HFFc6 (cell line): ENCODE measurements at regions not wholly inside any gene's neighbourhood (a gene's known extent, or its start where the extent isn't known, plus 50 kb on each side); places are given as distances from the start of the nearest gene placed in this dataset.

Experiments used
- DNase-seq: peaks from one replicate; pipeline ENCODE4 v3.0.0-alpha.2; 2018
- H3K27ac Mint-ChIP-seq: 2 replicates; pipeline ENCODE4 v1.8.0; 2020; ENCODE audit warnings: mild to moderate bottlenecking, mixed read lengths
- H3K27me3 Mint-ChIP-seq: 2 replicates; pipeline ENCODE4 v1.8.0; 2021; ENCODE audit warnings: mild to moderate bottlenecking, moderate library complexity, mixed read lengths; ENCODE audit not compliant: insufficient read depth
- H3K36me3 Mint-ChIP-seq: 2 replicates; pipeline ENCODE4 v1.8.0; 2021; ENCODE audit warnings: low read depth, mixed read lengths
- H3K4me1 Mint-ChIP-seq: 2 replicates; pipeline ENCODE4 v1.8.0; 2020; ENCODE audit warnings: low read depth, mixed read lengths
- H3K4me3 Mint-ChIP-seq: 2 replicates; pipeline ENCODE4 v1.8.0; 2020; ENCODE audit warnings: mild to moderate bottlenecking, moderate library complexity, mixed read lengths
- H3K9me3 Mint-ChIP-seq: 2 replicates; pipeline ENCODE4 v1.8.0; 2020; ENCODE audit warnings: mild to moderate bottlenecking, mixed read lengths
- CTCF ChIP-seq: fragments of 200-600 bp; sonication (generic); IDR thresholded peaks from 2 replicates; pipeline ENCODE4 v1.5.0; 2021; ENCODE audit warnings: antibody characterized with exemption, mild to moderate bottlenecking

- H3K27ac Mint-ChIP-seq: no peak overlapping the region
These were observed 66.9 kb upstream of the PRDM11 start for GRCh38 chr11:45079567-45079942.

GRCh38 chr11:45079943-45080719 lies 66.3 kb upstream of the PRDM11 start:
- Mint-ChIP-seq H3K4me1 (no peaks in the 10 kb centered on the region), H3K27me3 (peaks cover 29% of the 10 kb centered on the region), H3K36me3 (no peaks in the 10 kb centered on the region), H3K9me3 (no peaks in the 10 kb centered on the region), H3K4me3 (no peak overlapping the region), H3K27ac (no peak overlapping the region)
- TF ChIP-seq CTCF: no peak
- no peak for DNase-seq

More at GRCh38 chr11:45079567-45079942, 66.9 kb upstream of the PRDM11 start:
- Mint-ChIP-seq H3K4me1 (no peaks in the 10 kb centered on the region), H3K36me3 (no peaks in the 10 kb centered on the region), H3K27me3 (peaks cover 32% of the 10 kb centered on the region), H3K4me3 (no peak overlapping the region), H3K9me3 (no peaks in the 10 kb centered on the region)
- no peak for DNase-seq
- no peak for TF ChIP-seq CTCF

GRCh38 chr11:45082744-45083543 lies 63.5 kb upstream of the PRDM11 start:
- Mint-ChIP-seq H3K27me3 (peaks cover 34% of the 10 kb centered on the region), H3K4me3 (no peak overlapping the region), H3K36me3 (no peaks in the 10 kb centered on the region), H3K4me1 (peaks cover 8% of the 10 kb centered on the region), H3K9me3 (no peaks in the 10 kb centered on the region), H3K27ac (no peak overlapping the region)
- no peak for TF ChIP-seq CTCF
- no peak for DNase-seq

- no peaks in the 10 kb centered on the region for H3K36me3 Mint-ChIP-seq
- H3K4me3 Mint-ChIP-seq: no peak overlapping the region
- no peaks in the 10 kb centered on the region for H3K9me3 Mint-ChIP-seq
- peaks cover 13% of the 10 kb centered on the region for H3K4me1 Mint-ChIP-seq
- TF ChIP-seq CTCF: peak; percentile 60
- H3K27me3 Mint-ChIP-seq: peaks cover 34% of the 10 kb centered on the region
- no peak for DNase-seq
- H3K27ac Mint-ChIP-seq: no peak overlapping the region
These were observed 62.8 kb upstream of the PRDM11 start for GRCh38 chr11:45083544-45084087.

- peaks cover 28% of the 10 kb centered on the region for H3K27me3 Mint-ChIP-seq
- no peak for TF ChIP-seq CTCF
- H3K36me3 Mint-ChIP-seq: no peaks in the 10 kb centered on the region
- H3K9me3 Mint-ChIP-seq: no peaks in the 10 kb centered on the region
- DNase-seq: no peak
- no peak overlapping the region for H3K27ac Mint-ChIP-seq
- peaks cover 36% of the 10 kb centered on the region for H3K4me1 Mint-ChIP-seq
- H3K4me3 Mint-ChIP-seq: no peak overlapping the region
These were observed 60.6 kb upstream of the PRDM11 start for GRCh38 chr11:45085646-45086501.
